GM06990 (cell line): ENCODE measurements at regions not wholly inside any gene's neighbourhood (a gene's known extent, or its start where the extent isn't known, plus 50 kb on each side); places are given as distances from the start of the nearest gene placed in this dataset.

Experiments
- DNase-seq: peaks from one replicate; pipeline ENCODE4 v3.0.0-alpha.2; 2011; ENCODE audit not compliant: insufficient read length; ENCODE audit errors: extremely low read depth
- H3K27me3 ChIP-seq: replicated peaks from 2 replicates; pipeline ENCODE4 v1.6.0; 2011; ENCODE audit warnings: low read length; ENCODE audit not compliant: control insufficient read depth, insufficient read depth
- H3K36me3 ChIP-seq: 2 replicates; pipeline ENCODE4 v1.5.1; 2011; ENCODE audit warnings: low read length; ENCODE audit not compliant: control insufficient read depth, insufficient read depth
- H3K4me3 ChIP-seq: replicated peaks from 2 replicates; pipeline ENCODE4 v1.5.1; 2011; ENCODE audit warnings: low read depth, mild to moderate bottlenecking, control low read depth, low read length
- TF ChIP-seq, protein P1 (sequence below): IDR thresholded peaks from 2 replicates; pipeline ENCODE4 v1.5.1; 2011; ENCODE audit warnings: low read length, control low read depth, mild to moderate bottlenecking, inconsistent platforms; ENCODE audit not compliant: insufficient read depth, poor library complexity, severe bottlenecking

DNA sequence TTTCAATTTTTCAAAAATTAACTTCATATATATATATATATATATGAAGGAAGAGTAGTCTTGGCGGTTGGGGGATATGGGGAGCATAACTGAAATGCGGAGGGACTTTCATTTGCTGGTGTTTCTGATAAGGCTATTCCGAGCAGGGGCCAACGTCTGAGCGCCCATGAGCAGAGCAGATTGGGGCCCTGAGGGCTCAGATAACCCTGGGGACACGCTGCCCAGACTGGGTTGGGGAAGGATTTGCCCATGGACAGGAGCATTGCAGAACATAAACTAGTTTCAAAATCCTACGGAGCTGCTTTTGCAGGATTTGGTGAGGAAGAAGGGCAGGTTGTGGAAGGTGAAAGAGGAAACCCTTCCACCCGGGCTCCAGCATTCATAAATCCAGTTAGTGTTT is 240.2 kb downstream of the IRX1 start:
- H3K4me3 ChIP-seq: no peak overlapping the region
- DNase-seq: no peak
- no peaks in the 10 kb centered on the region for H3K27me3 ChIP-seq
- TF ChIP-seq, protein P1, sequence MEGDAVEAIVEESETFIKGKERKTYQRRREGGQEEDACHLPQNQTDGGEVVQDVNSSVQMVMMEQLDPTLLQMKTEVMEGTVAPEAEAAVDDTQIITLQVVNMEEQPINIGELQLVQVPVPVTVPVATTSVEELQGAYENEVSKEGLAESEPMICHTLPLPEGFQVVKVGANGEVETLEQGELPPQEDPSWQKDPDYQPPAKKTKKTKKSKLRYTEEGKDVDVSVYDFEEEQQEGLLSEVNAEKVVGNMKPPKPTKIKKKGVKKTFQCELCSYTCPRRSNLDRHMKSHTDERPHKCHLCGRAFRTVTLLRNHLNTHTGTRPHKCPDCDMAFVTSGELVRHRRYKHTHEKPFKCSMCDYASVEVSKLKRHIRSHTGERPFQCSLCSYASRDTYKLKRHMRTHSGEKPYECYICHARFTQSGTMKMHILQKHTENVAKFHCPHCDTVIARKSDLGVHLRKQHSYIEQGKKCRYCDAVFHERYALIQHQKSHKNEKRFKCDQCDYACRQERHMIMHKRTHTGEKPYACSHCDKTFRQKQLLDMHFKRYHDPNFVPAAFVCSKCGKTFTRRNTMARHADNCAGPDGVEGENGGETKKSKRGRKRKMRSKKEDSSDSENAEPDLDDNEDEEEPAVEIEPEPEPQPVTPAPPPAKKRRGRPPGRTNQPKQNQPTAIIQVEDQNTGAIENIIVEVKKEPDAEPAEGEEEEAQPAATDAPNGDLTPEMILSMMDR: no peak
- H3K36me3 ChIP-seq: no peaks in the 10 kb centered on the region

DNA sequence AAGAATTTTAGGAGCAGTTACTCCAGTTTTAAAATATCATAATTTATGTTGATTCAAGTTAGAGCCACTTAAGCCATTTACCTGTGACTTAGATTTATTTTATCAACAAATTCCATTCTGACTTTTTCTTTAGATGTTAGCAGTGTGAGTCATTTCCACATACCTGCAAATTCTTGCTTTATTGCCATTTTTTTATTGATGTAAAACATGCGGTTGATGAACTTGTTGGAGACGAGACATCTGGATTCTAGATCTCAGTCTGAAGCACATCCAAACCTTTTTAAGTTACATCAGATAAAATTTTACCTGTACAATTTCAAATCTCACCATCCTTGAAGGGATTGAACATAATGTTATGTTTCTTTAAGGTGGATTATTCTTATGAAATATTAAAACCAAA is 240.9 kb downstream of the IRX1 start:
- TF ChIP-seq, protein P1: no peak
- no peak for DNase-seq
- Histone ChIP-seq H3K4me3 (no peak overlapping the region), H3K36me3 (no peaks in the 10 kb centered on the region), H3K27me3 (no peaks in the 10 kb centered on the region)

DNA sequence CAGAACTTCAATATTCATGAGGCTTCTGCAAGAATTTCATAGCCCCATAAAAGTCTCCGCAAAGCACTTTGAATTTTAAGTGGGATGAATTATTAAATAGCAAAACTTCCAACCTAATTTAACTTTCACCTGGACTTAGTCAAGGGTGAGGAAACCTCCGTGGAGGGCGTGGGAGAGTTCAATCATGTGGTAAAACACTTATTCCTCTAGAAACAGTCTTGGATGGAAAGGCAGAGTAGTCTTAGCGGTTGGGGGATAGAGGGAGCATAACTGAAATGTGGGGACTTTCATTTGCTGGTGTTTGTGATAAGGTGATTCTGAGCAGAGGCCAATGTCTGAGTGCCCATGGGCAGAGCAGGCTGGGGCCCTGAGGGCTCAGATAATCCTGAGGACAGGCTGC is 241.9 kb downstream of the IRX1 start:
- Histone ChIP-seq H3K36me3 (no peaks in the 10 kb centered on the region), H3K27me3 (no peaks in the 10 kb centered on the region), H3K4me3 (no peak overlapping the region)
- TF ChIP-seq, protein P1: no peak
- DNase-seq: no peak

DNA sequence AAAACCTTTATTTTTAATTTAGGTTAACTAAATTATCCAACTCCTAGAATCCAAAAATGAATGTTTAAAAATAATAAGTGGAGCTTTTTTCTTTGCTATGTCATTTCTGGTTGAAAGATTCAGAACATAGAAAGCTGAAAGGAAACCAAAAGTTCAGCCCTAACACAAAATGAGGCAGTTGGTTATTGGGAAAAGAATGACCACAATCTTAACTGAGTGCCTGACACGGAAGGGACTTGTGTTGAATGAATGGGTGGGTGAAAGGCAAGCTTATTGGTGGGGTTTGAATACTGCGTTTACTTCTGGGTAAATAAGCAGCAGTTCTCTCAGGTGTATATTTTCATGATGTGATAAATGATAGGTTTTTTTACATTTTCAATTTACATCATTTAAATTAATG is 243.5 kb downstream of the IRX1 start:
- no peak for DNase-seq
- no peaks in the 10 kb centered on the region for H3K36me3 ChIP-seq
- no peak overlapping the region for H3K4me3 ChIP-seq
- no peaks in the 10 kb centered on the region for H3K27me3 ChIP-seq
- TF ChIP-seq, protein P1: no peak

DNA sequence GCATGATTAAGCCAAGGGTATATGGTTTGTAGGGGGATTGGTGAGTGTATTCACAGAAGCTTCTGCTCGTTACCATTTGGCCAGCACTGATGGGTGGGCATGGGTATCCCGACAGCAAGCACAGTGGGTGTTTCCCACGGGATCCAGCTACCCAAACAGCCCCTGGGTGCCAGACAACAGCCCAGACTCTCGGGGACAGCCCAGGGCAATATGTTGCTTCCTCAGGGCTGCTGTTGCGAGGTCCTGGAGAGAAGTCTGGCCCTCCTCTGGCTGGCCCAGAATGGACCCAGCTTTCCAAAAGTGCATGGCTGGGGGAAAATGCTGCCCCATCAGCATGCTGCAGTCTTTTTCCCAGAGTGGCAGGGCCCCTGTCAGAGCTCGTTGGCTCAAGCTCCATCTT is 247.0 kb downstream of the IRX1 start:
- Histone ChIP-seq H3K36me3 (no peaks in the 10 kb centered on the region), H3K4me3 (no peak overlapping the region), H3K27me3 (no peaks in the 10 kb centered on the region)
- DNase-seq: no peak
- TF ChIP-seq, protein P1: no peak

DNA sequence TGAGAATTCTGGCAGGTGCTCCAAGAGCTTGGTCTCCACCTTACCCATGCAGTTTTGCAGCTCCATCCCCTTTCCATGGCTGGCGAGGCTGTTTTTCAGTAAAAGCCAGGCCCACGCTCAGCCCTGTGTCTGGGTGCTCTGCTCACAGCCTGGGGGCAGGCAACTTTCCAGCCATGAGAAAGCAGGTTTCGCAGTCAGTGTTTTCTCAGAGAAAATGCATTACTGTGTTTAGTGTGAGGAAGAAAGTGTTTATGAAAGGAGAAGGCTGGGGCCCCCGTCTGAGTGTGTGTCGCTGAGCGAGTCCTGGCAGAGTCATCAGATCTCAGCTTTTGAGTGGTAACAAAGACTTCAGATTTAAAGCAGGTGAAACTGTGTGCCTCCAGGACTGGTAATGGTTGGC is 248.1 kb downstream of the IRX1 start:
- H3K36me3 ChIP-seq: no peaks in the 10 kb centered on the region
- H3K4me3 ChIP-seq: no peak overlapping the region
- TF ChIP-seq, protein P1: no peak
- no peaks in the 10 kb centered on the region for H3K27me3 ChIP-seq
- no peak for DNase-seq
